ENCODE measurements at regions not wholly inside any gene's neighbourhood (a gene's known extent, or its start where the extent isn't known, plus 50 kb on each side); places are given as distances from the start of the nearest gene placed in this dataset.

GRCh38 chr21:24096651-24097050 is 1510.6 kb downstream of the MRPL39 start:
- H3K36me3 ChIP-seq = no peaks in the 10 kb centered on the region
- no peak for DNase-seq
- intact Hi-C loops (cut with DNase I) = no loop called here

GRCh38 chr21:24093032-24093431 is 1514.2 kb downstream of the MRPL39 start:
- no peak overlapping the region for H3K4me3 ChIP-seq
- intact Hi-C loops (cut with DNase I) = no loop called here
- no peak for ATAC-seq

More at GRCh38 chr21:24096651-24097050, 1510.6 kb downstream of the MRPL39 start:
- H3K27me3 ChIP-seq (ENCODE audit: low read depth) = no peaks in the 10 kb centered on the region
- no peak overlapping the region for H3K27ac ChIP-seq
- H3K4me1 ChIP-seq = no peaks in the 10 kb centered on the region
- no peaks in the 10 kb centered on the region for H3K9me3 ChIP-seq
- no peak for TF ChIP-seq CTCF (IDR thresholded peaks at IDR 0.05)
- no peak for ATAC-seq
- H3K4me3 ChIP-seq = no peak overlapping the region

GRCh38 chr21:24076179-24076578 is 1531.1 kb downstream of the MRPL39 start:
- no peaks in the 10 kb centered on the region for H3K36me3 ChIP-seq
- H3K9me3 ChIP-seq = peaks cover 10% of the 10 kb centered on the region
- no peak for ATAC-seq
- DNase-seq = no peak
- H3K4me3 ChIP-seq = no peak overlapping the region
- H3K4me1 ChIP-seq = no peaks in the 10 kb centered on the region
- no peak overlapping the region for H3K27ac ChIP-seq
- no peak for TF ChIP-seq CTCF (IDR thresholded peaks at IDR 0.05)
- no peaks in the 10 kb centered on the region for H3K27me3 ChIP-seq (ENCODE audit: low read depth)
- intact Hi-C loops (cut with DNase I) = no loop called here

More at GRCh38 chr21:24093032-24093431, 1514.2 kb downstream of the MRPL39 start:
- Histone ChIP-seq H3K27ac (no peak overlapping the region), H3K9me3 (no peaks in the 10 kb centered on the region), H3K4me1 (no peaks in the 10 kb centered on the region), H3K27me3 (ENCODE audit: low read depth) (no peaks in the 10 kb centered on the region), H3K36me3 (no peaks in the 10 kb centered on the region)
- no peak for DNase-seq
- no peak for TF ChIP-seq CTCF (IDR thresholded peaks at IDR 0.05)

GRCh38 chr21:24055696-24056095 is 1551.6 kb downstream of the MRPL39 start:
- Histone ChIP-seq H3K36me3 (no peaks in the 10 kb centered on the region), H3K27me3 (ENCODE audit: low read depth) (no peaks in the 10 kb centered on the region), H3K4me3 (no peak overlapping the region), H3K27ac (no peak overlapping the region), H3K4me1 (no peaks in the 10 kb centered on the region), H3K9me3 (no peaks in the 10 kb centered on the region)
- TF ChIP-seq CTCF (IDR thresholded peaks at IDR 0.05) = no peak
- ATAC-seq (no peak), DNase-seq (no peak)
- intact Hi-C loops (cut with DNase I) = no loop called here

- ATAC-seq (no peak), DNase-seq (no peak)
- no peak for TF ChIP-seq CTCF (IDR thresholded peaks at IDR 0.05)
- intact Hi-C loops (cut with DNase I) = no loop called here
- H3K4me3 ChIP-seq = no peak overlapping the region
- no peaks in the 10 kb centered on the region for H3K27me3 ChIP-seq (ENCODE audit: low read depth)
- no peaks in the 10 kb centered on the region for H3K9me3 ChIP-seq
- H3K36me3 ChIP-seq = no peaks in the 10 kb centered on the region
- H3K4me1 ChIP-seq = no peaks in the 10 kb centered on the region
- no peak overlapping the region for H3K27ac ChIP-seq
These were observed 1557.0 kb downstream of the MRPL39 start for GRCh38 chr21:24050231-24050630.
